C4-2B (cell line): ENCODE measurements at regions not wholly inside any gene's neighbourhood (a gene's known extent, or its start where the extent isn't known, plus 50 kb on each side); places are given as distances from the start of the nearest gene placed in this dataset.
A peak's percentile ranks its signal among the peaks of the same experiment; 100 is the strongest.

Experiments
- H3K27ac ChIP-seq: fragments of 450-650 bp; 2 replicates; pipeline ENCODE4 v1.5.1; 2017
- ZFX ChIP-seq: fragments of 450-650 bp; IDR thresholded peaks from 2 replicates; pipeline ENCODE4 v1.6.1; 2017
- TF ChIP-seq, protein P1 (sequence below): fragments of 450-650 bp; conservative IDR thresholded peaks from 2 replicates; pipeline ENCODE4 v1.5.1; 2017; ENCODE audit warnings: mild to moderate bottlenecking

- no peak overlapping the region for H3K27ac ChIP-seq
Observed at GRCh38 chr1:239954836-239955235, 136.8 kb upstream of the FMN2 start.

GRCh38 chr1:239955431-239955830 is 136.3 kb upstream of the FMN2 start:
- TF ChIP-seq ZFX = no peak
- TF ChIP-seq, protein P1, sequence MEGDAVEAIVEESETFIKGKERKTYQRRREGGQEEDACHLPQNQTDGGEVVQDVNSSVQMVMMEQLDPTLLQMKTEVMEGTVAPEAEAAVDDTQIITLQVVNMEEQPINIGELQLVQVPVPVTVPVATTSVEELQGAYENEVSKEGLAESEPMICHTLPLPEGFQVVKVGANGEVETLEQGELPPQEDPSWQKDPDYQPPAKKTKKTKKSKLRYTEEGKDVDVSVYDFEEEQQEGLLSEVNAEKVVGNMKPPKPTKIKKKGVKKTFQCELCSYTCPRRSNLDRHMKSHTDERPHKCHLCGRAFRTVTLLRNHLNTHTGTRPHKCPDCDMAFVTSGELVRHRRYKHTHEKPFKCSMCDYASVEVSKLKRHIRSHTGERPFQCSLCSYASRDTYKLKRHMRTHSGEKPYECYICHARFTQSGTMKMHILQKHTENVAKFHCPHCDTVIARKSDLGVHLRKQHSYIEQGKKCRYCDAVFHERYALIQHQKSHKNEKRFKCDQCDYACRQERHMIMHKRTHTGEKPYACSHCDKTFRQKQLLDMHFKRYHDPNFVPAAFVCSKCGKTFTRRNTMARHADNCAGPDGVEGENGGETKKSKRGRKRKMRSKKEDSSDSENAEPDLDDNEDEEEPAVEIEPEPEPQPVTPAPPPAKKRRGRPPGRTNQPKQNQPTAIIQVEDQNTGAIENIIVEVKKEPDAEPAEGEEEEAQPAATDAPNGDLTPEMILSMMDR = no peak
- H3K27ac ChIP-seq = no peak overlapping the region

More at GRCh38 chr1:239954836-239955235, 136.8 kb upstream of the FMN2 start:
- TF ChIP-seq, protein P1 = no peak
- no peak for TF ChIP-seq ZFX

GRCh38 chr1:239956263-239956662 is 135.4 kb upstream of the FMN2 start:
- TF ChIP-seq ZFX = no peak
- TF ChIP-seq, protein P1 = no peak
- no peak overlapping the region for H3K27ac ChIP-seq

DNA sequence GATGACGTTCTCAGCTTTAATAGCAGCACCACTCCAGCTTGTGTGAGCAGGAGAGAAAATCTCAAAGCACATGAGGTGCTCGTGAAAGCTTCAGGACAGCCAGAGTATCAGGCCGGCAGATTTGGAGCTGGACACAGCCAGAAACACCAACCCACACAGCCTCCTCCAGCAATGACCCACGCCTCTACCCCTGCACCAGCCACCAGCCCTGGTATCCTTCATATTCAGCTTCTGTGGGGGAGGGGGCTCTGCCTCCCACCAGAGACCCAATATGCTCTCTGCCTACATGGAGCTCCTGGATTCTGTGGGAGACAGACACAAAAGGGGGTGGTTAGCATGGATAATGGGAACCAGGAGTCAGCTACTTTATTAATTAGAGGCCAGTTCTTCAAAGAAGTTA is 133.6 kb upstream of the FMN2 start:
- TF ChIP-seq ZFX = no peak
- TF ChIP-seq, protein P1 = no peak

GRCh38 chr1:239960366-239960765 is 131.3 kb upstream of the FMN2 start:
- no peak overlapping the region for H3K27ac ChIP-seq
- TF ChIP-seq, protein P1 = no peak
- no peak for TF ChIP-seq ZFX

More for the DNA sequence above, 133.6 kb upstream of the FMN2 start:
- no peak overlapping the region for H3K27ac ChIP-seq

DNA sequence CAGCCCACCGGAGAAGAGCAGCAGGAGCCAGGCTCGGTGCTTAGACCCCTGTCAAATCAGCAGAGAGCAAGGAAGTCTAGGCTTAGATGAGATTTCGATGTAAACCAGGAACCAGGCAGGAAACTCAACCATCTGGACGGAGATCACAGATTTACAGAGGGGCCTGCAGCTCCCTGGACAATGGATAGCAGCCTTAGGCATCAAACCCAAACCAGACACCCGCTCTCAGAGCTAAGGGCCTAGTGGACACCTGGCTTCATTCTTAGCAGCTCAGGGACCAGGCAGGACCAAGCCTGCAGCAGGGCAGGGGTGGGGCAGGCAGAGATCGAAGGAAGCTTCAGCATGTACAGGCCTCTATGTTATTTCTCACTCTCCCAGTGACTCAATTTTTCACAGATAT is 127.8 kb upstream of the FMN2 start:
- no peak overlapping the region for H3K27ac ChIP-seq

DNA sequence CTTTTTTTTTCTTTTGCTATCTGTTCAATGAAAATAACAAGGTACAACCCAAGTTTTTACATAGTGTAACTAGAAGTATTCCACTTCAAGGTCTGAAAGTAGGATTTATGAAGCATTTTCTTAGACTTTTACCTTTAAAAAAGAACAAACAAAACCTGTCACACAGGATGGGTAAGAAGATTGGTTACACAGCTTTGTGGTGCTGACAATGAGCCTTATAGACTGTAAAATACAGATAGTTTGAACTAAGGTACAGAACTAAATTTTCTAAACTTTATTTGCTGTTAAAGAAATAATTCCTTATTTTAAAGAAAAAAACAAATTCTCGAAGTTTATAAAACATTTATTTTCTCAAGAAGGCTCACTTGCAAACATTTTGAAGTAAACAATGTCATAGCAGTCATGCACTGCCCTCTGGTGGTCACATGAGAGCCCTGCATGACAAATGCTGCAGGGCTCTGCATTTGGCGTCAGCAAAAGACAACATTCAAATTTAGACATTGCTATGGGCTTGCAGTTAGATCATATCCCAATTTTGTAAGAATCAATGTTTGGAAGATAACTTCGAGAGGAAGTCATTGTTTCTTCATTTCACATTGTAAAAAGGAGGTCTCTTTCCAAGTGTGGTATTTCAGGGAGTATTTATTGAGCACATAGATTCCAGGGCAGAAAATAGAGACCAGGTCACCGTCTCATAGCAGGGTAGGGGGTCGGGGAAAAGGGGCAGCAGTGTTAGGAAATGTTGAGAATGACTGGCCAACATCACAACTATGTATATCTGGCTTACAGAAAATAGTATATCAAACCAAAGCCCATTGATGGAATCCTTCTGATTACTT is 115.3 kb upstream of the FMN2 start:
- no peak overlapping the region for H3K27ac ChIP-seq
- TF ChIP-seq ZFX = no peak
- TF ChIP-seq, protein P1 = peak; percentile 98

More for the DNA sequence above, 127.8 kb upstream of the FMN2 start:
- TF ChIP-seq ZFX = no peak
- TF ChIP-seq, protein P1 = no peak
